Endodermal cell (in vitro differentiated cells): ENCODE measurements at regions not wholly inside any gene's neighbourhood (a gene's known extent, or its start where the extent isn't known, plus 50 kb on each side); places are given as distances from the start of the nearest gene placed in this dataset.

Source experiments
- DNase-seq: peaks from one replicate; pipeline ENCODE4 v3.0.0-alpha.2; 2017
- H3K27ac ChIP-seq: 2 replicates; pipeline ENCODE4 v1.5.1; 2013; ENCODE audit warnings: mild to moderate bottlenecking, low read depth, low read length, moderate library complexity
- H3K27me3 ChIP-seq: 2 replicates; pipeline ENCODE4 v1.6.1; 2013; ENCODE audit warnings: mild to moderate bottlenecking, low read length, moderate library complexity; ENCODE audit not compliant: insufficient read depth, control insufficient read depth, poor library complexity, severe bottlenecking
- H3K36me3 ChIP-seq: 2 replicates; pipeline ENCODE4 v1.7.0; 2013; ENCODE audit warnings: mild to moderate bottlenecking, low read length, moderate library complexity; ENCODE audit not compliant: control insufficient read depth, insufficient read depth
- H3K4me1 ChIP-seq: one replicate; pipeline ENCODE4 v1.7.0; 2013; ENCODE audit warnings: low read length; ENCODE audit not compliant: control insufficient read depth, insufficient read depth
- H3K4me3 ChIP-seq: 2 replicates; pipeline ENCODE4 v1.5.1; 2013; ENCODE audit warnings: mild to moderate bottlenecking, low read length, moderate library complexity
- H3K9ac ChIP-seq: 2 replicates; pipeline ENCODE4 v1.6.1; 2013; ENCODE audit warnings: mild to moderate bottlenecking, low read length, moderate library complexity; ENCODE audit not compliant: poor library complexity, severe bottlenecking; ENCODE audit errors: extremely low read depth
- H3K9me3 ChIP-seq: 2 replicates; pipeline ENCODE4 v1.6.1; 2013; ENCODE audit warnings: mild to moderate bottlenecking, low read length, moderate library complexity; ENCODE audit not compliant: control insufficient read depth
- H3K27ac Mint-ChIP-seq: 2 replicates; pipeline ENCODE4 v1.8.0; 2020; ENCODE audit warnings: mixed read lengths
- H3K27me3 Mint-ChIP-seq: 2 replicates; pipeline ENCODE4 v1.8.0; 2021; ENCODE audit warnings: mild to moderate bottlenecking, mixed read lengths; ENCODE audit not compliant: insufficient read depth
- H3K36me3 Mint-ChIP-seq: 2 replicates; pipeline ENCODE4 v1.8.0; 2020; ENCODE audit warnings: low read depth, mixed read lengths
- H3K4me1 Mint-ChIP-seq: 2 replicates; pipeline ENCODE4 v1.8.0; 2020; ENCODE audit warnings: mixed read lengths
- H3K4me3 Mint-ChIP-seq: 2 replicates; pipeline ENCODE4 v1.8.0; 2020; ENCODE audit warnings: mild to moderate bottlenecking, moderate library complexity, mixed read lengths
- H3K9me3 Mint-ChIP-seq: 2 replicates; pipeline ENCODE4 v1.8.0; 2020; ENCODE audit warnings: mild to moderate bottlenecking, mixed read lengths
- WGBS, 2 experiments: methylation state at CpG; one replicate each; pipeline versions ENCODE4 v1.1.5 to v1.1.7; 2013; ENCODE audit warnings: missing lambda C conversion rate in 2 of 2, mixed read lengths in 1 of 2; ENCODE audit not compliant: insufficient coverage in 1 of 2, insufficient read length in 1 of 2; 5-methylcytosine and 5-hydroxymethylcytosine counted together
- TF ChIP-seq, protein P1 (sequence below): fragments of 200-600 bp; sonication (generic); conservative IDR thresholded peaks from 2 replicates; pipeline ENCODE4 v1.5.0; 2021; ENCODE audit warnings: antibody characterized with exemption, mild to moderate bottlenecking

DNA sequence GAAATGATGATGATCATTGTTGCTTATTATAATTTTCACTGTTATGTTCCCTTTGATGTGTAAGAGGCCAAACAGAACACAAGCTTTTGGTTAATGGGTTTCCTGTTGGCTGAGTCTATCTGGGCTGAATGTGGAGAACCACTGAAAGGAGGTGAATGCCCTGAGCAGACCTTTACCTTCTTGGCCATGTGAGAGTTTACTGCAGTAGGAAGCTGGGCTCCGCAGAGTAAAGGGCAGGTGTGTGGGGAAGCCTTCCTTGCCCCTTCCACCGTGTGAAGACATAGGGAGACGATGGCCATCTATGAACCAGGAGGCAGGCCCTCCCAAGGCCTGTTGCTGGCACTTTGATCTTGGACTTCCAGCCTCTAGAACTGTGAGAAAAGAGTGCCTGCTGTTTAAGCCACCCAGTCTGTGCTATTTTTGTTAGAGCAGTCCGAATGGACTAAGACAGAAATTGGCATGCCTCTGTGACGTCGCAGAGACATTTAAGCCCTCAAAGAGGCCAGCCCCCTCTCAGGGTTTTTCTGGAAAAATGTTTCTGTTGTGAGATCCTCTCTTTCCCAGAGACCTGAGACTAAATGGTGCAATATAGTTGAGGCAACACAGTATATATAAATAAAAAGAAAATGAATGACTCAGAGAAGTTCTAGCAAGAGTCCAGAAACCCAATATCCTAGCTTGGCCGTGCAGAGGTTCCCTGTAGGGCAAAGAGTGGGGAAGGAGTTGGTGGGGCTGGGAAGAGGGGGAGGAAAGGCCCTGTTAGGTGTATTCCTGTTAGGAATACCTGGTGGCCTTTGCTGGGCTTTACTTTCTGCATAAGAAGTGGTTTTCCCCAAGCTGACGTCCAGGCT is 121.9 kb upstream of the LGALSL start:
- H3K4me1 ChIP-seq: no peaks in the 10 kb centered on the region
- H3K27ac Mint-ChIP-seq: no peak overlapping the region
- 87 to 89% methylated on average over 5 to 8 of the region's 8 CpGs for WGBS, 2 experiments
- no peaks in the 10 kb centered on the region for H3K36me3 Mint-ChIP-seq
- peaks cover 8% of the 10 kb centered on the region for H3K9me3 Mint-ChIP-seq
- TF ChIP-seq, protein P1, sequence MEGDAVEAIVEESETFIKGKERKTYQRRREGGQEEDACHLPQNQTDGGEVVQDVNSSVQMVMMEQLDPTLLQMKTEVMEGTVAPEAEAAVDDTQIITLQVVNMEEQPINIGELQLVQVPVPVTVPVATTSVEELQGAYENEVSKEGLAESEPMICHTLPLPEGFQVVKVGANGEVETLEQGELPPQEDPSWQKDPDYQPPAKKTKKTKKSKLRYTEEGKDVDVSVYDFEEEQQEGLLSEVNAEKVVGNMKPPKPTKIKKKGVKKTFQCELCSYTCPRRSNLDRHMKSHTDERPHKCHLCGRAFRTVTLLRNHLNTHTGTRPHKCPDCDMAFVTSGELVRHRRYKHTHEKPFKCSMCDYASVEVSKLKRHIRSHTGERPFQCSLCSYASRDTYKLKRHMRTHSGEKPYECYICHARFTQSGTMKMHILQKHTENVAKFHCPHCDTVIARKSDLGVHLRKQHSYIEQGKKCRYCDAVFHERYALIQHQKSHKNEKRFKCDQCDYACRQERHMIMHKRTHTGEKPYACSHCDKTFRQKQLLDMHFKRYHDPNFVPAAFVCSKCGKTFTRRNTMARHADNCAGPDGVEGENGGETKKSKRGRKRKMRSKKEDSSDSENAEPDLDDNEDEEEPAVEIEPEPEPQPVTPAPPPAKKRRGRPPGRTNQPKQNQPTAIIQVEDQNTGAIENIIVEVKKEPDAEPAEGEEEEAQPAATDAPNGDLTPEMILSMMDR: no peak
- H3K27me3 ChIP-seq: no peaks in the 10 kb centered on the region
- no peak for DNase-seq
- H3K4me3 Mint-ChIP-seq: no peak overlapping the region
- no peak overlapping the region for H3K27ac ChIP-seq
- H3K9me3 ChIP-seq: peaks cover 14% of the 10 kb centered on the region
- no peak overlapping the region for H3K4me3 ChIP-seq
- H3K9ac ChIP-seq: no peak overlapping the region
- no peaks in the 10 kb centered on the region for H3K36me3 ChIP-seq
- no peaks in the 10 kb centered on the region for H3K27me3 Mint-ChIP-seq
- H3K4me1 Mint-ChIP-seq: peaks cover 52% of the 10 kb centered on the region

DNA sequence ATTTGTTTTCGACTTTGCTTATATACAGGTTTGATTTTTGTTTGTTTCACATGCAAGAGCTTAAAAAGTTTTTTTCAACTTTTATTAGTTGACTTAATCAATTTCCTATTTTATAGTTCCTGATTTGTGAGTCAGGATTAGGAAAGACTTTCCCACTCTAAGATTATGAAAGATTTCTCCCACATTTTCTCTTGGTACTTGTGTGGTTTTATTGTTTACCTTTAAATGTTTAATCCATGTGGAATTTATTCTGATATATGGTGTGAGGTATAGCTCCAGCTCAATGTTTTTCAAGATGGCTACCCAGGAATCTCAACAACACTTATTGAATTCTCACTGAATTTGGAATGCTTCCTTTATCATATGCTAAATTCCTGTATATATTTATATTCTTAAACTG is 117.8 kb upstream of the LGALSL start:
- Histone ChIP-seq H3K36me3 (no peaks in the 10 kb centered on the region), H3K9ac (no peak overlapping the region), H3K27me3 (no peaks in the 10 kb centered on the region), H3K9me3 (peaks cover 15% of the 10 kb centered on the region), H3K4me3 (peak overlapping the region; percentile 60), H3K4me1 (no peaks in the 10 kb centered on the region), H3K27ac (no peak overlapping the region)
- H3K9me3 Mint-ChIP-seq: peaks cover 12% of the 10 kb centered on the region
- peaks cover 27% of the 10 kb centered on the region for H3K4me1 Mint-ChIP-seq
- DNase-seq: no peak
- no peaks in the 10 kb centered on the region for H3K27me3 Mint-ChIP-seq
- H3K4me3 Mint-ChIP-seq: no peak overlapping the region
- H3K36me3 Mint-ChIP-seq: no peaks in the 10 kb centered on the region
- 100% methylated on average over 1 of the region's 1 CpG; no CpG with 5 or more reads in 1 of the 2 experiments for WGBS, 2 experiments
- TF ChIP-seq, protein P1: no peak
- no peak overlapping the region for H3K27ac Mint-ChIP-seq

DNA sequence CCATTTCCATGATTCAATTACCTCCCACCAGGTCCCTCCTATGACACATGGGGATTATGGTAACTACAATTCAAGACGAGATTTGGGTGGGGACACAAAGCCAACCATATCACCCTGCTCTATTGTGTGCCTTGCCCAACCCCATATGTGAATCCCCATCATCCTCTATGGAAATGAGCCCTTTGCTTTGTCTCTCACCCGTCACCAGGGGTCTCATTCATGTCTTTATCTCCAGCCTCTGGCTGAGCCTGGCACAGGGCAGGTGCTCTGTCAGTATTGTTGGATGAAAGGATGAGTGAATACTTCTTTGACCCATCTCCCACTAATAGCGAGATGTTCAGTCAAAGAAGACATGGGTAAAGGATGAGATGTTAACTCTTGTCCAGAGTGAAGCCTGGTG is 116.6 kb upstream of the LGALSL start:
- no peaks in the 10 kb centered on the region for H3K36me3 Mint-ChIP-seq
- 87 to 90% methylated on average over 1 to 3 of the region's 3 CpGs for WGBS, 2 experiments
- Histone ChIP-seq H3K4me3 (peak overlapping the region; percentile 60), H3K9ac (no peak overlapping the region), H3K36me3 (no peaks in the 10 kb centered on the region), H3K4me1 (no peaks in the 10 kb centered on the region), H3K27ac (no peak overlapping the region), H3K27me3 (no peaks in the 10 kb centered on the region), H3K9me3 (peaks cover 15% of the 10 kb centered on the region)
- TF ChIP-seq, protein P1: peak; percentile 46
- H3K27ac Mint-ChIP-seq: no peak overlapping the region
- H3K4me3 Mint-ChIP-seq: no peak overlapping the region
- H3K4me1 Mint-ChIP-seq: peaks cover 18% of the 10 kb centered on the region
- H3K9me3 Mint-ChIP-seq: peaks cover 12% of the 10 kb centered on the region
- DNase-seq: no peak
- H3K27me3 Mint-ChIP-seq: no peaks in the 10 kb centered on the region
